ENCODE measurements at regions not wholly inside any gene's neighbourhood (a gene's known extent, or its start where the extent isn't known, plus 50 kb on each side); places are given as distances from the start of the nearest gene placed in this dataset.

DNA sequence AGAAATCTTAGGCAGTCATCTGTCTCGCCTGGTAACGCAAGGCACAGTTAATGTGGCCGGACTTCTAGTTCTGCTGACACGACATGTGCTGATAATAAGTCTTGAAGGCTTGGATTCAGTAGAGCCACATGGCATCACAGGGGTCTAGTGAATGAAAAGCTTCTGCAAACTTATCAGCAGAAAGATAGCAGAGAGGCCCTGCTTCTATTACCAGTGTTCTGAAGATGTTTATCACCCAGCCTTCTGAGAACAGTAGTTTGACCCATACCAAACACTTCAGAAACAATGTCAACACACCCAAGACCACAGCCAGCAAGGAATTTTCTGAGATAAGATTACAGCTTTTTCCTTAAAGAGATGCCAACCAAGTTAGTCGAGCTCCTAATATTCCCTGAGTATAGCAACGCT is 102.7 kb upstream of the UMPS start:
- no peaks in the 10 kb centered on the region for H3K36me3 ChIP-seq (ENCODE audit: control insufficient read depth, insufficient read depth, low read length)
- intact Hi-C loops (cut with micrococcal nuclease; ENCODE audit: unreplicated experiment) (no loop called here), in situ Hi-C loops (cut with HindIII; ENCODE audit: low pct_unique_long_range_greater_than_20kb, low sequenced_read_pairs) (no loop called here)
- no peaks in the 10 kb centered on the region for H3K4me1 ChIP-seq (ENCODE audit: control insufficient read depth, insufficient read depth, low read length)
- POLR2A ChIA-PET: no interaction called here
- ATAC-seq (no peak), DNase-seq (ENCODE audit: low read depth, low spot score) (no peak)
- CTCF ChIA-PET: no interaction called here
- H3K4me3 ChIP-seq (ENCODE audit: low read depth in 2 of 2, low read length in 2 of 2): no peak overlapping the region
- H3K9me3 ChIP-seq (ENCODE audit: control insufficient read depth, insufficient read depth, low read depth, low read length): no peaks in the 10 kb centered on the region
- H3K27ac ChIP-seq (ENCODE audit: low read length): no peak overlapping the region
- BruUV-seq (replicated peaks): no TSS peak
- H3K27me3 ChIP-seq (ENCODE audit: control insufficient read depth, insufficient read depth, low read length): peaks cover 14% of the 10 kb centered on the region
- TF ChIP-seq, protein P1, sequence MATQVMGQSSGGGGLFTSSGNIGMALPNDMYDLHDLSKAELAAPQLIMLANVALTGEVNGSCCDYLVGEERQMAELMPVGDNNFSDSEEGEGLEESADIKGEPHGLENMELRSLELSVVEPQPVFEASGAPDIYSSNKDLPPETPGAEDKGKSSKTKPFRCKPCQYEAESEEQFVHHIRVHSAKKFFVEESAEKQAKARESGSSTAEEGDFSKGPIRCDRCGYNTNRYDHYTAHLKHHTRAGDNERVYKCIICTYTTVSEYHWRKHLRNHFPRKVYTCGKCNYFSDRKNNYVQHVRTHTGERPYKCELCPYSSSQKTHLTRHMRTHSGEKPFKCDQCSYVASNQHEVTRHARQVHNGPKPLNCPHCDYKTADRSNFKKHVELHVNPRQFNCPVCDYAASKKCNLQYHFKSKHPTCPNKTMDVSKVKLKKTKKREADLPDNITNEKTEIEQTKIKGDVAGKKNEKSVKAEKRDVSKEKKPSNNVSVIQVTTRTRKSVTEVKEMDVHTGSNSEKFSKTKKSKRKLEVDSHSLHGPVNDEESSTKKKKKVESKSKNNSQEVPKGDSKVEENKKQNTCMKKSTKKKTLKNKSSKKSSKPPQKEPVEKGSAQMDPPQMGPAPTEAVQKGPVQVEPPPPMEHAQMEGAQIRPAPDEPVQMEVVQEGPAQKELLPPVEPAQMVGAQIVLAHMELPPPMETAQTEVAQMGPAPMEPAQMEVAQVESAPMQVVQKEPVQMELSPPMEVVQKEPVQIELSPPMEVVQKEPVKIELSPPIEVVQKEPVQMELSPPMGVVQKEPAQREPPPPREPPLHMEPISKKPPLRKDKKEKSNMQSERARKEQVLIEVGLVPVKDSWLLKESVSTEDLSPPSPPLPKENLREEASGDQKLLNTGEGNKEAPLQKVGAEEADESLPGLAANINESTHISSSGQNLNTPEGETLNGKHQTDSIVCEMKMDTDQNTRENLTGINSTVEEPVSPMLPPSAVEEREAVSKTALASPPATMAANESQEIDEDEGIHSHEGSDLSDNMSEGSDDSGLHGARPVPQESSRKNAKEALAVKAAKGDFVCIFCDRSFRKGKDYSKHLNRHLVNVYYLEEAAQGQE (IDR thresholded peaks at IDR 0.05; ENCODE audit: insufficient read depth in 1 of 2, low read depth in 2 of 2, low read length in 1 of 2): no peak

DNA sequence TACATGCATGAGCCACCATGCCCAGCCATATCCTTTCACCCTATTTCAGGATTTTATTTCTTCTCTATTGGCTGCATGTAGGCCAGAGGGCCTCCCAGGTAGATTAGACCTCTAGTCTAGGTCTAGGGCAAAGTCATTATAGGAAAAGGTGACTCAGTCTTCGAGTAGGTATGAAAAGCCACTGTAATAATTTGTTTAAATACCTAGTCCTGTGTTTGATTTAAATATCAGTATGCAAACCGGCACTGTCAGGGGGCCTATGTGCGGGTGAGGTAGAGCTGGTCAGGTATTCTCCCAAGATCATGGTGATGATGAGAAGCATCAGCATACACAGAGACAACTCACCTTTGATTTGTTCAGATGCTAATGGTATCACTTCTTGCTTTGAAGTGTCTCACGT is 101.4 kb upstream of the UMPS start:
- CTCF ChIA-PET: no interaction called here
- H3K27ac ChIP-seq (ENCODE audit: low read length): no peak overlapping the region
- TF ChIP-seq, protein P2, sequence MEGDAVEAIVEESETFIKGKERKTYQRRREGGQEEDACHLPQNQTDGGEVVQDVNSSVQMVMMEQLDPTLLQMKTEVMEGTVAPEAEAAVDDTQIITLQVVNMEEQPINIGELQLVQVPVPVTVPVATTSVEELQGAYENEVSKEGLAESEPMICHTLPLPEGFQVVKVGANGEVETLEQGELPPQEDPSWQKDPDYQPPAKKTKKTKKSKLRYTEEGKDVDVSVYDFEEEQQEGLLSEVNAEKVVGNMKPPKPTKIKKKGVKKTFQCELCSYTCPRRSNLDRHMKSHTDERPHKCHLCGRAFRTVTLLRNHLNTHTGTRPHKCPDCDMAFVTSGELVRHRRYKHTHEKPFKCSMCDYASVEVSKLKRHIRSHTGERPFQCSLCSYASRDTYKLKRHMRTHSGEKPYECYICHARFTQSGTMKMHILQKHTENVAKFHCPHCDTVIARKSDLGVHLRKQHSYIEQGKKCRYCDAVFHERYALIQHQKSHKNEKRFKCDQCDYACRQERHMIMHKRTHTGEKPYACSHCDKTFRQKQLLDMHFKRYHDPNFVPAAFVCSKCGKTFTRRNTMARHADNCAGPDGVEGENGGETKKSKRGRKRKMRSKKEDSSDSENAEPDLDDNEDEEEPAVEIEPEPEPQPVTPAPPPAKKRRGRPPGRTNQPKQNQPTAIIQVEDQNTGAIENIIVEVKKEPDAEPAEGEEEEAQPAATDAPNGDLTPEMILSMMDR (IDR thresholded peaks at IDR 0.05): no peak
- TF ChIP-seq SIN3A (IDR thresholded peaks at IDR 0.05; ENCODE audit: borderline replicate concordance, insufficient read depth, low read depth, low read length) (no peak), TCF7L2 (IDR thresholded peaks at IDR 0.05; ENCODE audit: low read depth, low read length) (no peak), POLR2AphosphoS5 (IDR thresholded peaks at IDR 0.05; ENCODE audit: low read depth, low read length) (no peak)
- TF ChIP-seq, protein P1 (IDR thresholded peaks at IDR 0.05; ENCODE audit: insufficient read depth in 1 of 2, low read depth in 2 of 2, low read length in 1 of 2): no peak
- in situ Hi-C loops (cut with HindIII; ENCODE audit: low pct_unique_long_range_greater_than_20kb, low sequenced_read_pairs): no loop called here
- DNase-seq (ENCODE audit: low read depth, low spot score) (no peak), ATAC-seq (no peak)
- H3K4me3 ChIP-seq (ENCODE audit: low read depth in 2 of 2, low read length in 2 of 2): no peak overlapping the region
- intact Hi-C loops (cut with micrococcal nuclease; ENCODE audit: unreplicated experiment): no loop called here
- no peaks in the 10 kb centered on the region for H3K9me3 ChIP-seq (ENCODE audit: control insufficient read depth, insufficient read depth, low read depth, low read length)
- no peaks in the 10 kb centered on the region for H3K36me3 ChIP-seq (ENCODE audit: control insufficient read depth, insufficient read depth, low read length)
- POLR2A ChIA-PET: no interaction called here
- BruUV-seq (replicated peaks): no TSS peak
- H3K27me3 ChIP-seq (ENCODE audit: control insufficient read depth, insufficient read depth, low read length): peaks cover 16% of the 10 kb centered on the region
- H3K4me1 ChIP-seq (ENCODE audit: control insufficient read depth, insufficient read depth, low read length): no peaks in the 10 kb centered on the region
